ENCODE measurements at regions not wholly inside any gene's neighbourhood (a gene's known extent, or its start where the extent isn't known, plus 50 kb on each side); places are given as distances from the start of the nearest gene placed in this dataset.

DNA sequence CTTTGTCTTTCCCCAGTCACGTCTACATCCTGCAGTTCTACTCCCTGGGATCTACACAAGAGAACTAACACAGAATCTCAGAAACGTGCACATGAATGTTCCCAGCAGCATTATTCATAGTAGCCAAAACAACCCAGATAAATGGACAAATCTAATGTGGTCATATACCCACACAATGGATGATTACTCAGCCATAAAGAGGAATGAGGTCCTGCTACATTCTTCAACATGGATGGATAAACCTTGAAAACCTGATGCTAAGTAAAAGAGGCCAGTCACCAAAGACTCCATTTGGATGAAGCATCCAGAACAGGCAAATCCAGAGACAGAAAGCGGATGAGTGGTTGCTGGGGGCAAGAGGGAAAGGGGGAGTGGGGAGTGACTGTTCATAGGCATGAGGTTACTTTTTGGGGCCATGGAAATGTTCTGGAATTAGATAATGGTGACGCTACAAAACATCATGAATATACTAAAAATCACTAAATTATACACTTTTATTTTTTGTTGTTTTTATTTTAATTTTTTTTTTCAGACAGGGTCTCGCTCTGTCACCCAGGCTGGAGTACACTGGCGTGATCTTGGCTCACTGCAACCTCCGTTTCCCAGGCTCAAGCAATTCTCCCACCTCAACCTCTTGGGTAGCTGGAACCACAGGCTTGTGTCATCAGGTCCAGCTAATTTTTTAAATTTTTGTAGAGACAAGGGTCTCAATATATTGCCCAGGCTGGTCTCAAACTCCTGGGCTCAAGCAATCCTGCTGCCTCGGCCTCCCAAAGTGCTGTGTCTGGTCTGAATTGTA lies 50.8 kb upstream of the DSN1 start:
- peaks cover 63% of the 10 kb centered on the region for H3K36me3 ChIP-seq (ENCODE audit: control insufficient read depth, insufficient read depth, low read length)
- H3K27me3 ChIP-seq (ENCODE audit: control insufficient read depth, insufficient read depth, low read length) = no peaks in the 10 kb centered on the region
- DNase-seq = no peak
- WGBS (ENCODE audit: insufficient coverage) = 92% methylated on average over 2 of the region's 8 CpGs
- no peak overlapping the region for H3K4me3 ChIP-seq (ENCODE audit: low read length)
- H3K9me3 ChIP-seq (replicated peaks; ENCODE audit: control insufficient read depth, low read depth, low read length) = no peaks in the 10 kb centered on the region
- H3K27ac ChIP-seq (ENCODE audit: low read length) = no peak overlapping the region
- peaks cover 25% of the 10 kb centered on the region for H3K4me1 ChIP-seq (ENCODE audit: control insufficient read depth, insufficient read depth, low read length)

DNA sequence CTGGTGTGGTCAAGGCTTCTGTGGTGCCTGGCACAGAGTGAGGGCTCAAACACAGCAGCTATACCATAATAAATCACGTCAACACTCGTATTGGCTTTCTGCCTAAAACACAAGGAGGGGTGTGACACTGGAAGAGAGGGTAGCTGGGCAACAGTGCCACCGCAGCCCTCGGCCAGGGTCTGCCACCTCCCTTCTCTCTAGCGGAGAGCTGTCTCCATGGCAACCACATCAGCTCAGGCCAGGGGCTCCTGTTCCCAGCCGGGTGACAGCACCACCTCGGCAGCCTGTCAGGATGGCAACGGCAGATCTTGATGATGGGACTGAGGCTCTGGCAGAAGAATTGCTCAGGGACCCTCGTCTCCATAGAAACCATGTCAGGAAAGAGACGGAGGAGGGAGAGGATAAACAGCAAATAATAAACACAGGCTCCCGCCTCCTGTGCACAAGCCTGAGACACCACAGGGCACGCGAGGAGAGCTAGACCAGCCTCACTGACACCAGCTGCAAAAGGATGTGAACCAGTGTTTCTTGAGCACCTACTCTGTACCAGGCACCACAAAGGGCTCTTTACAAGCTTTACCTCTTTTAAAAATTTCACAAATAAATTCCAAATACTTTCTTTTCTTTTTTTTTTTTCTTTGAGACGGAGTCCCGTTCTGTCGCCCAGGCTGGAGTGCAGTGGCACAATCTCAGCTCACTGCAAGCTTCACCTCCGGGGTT lies 50.4 kb upstream of the TLDC2 start:
- Histone ChIP-seq H3K4me1 (ENCODE audit: control insufficient read depth, insufficient read depth, low read length) (peaks cover 25% of the 10 kb centered on the region), H3K27me3 (ENCODE audit: control insufficient read depth, insufficient read depth, low read length) (no peaks in the 10 kb centered on the region), H3K27ac (ENCODE audit: low read length) (no peak overlapping the region), H3K36me3 (ENCODE audit: control insufficient read depth, insufficient read depth, low read length) (peaks cover 67% of the 10 kb centered on the region), H3K9me3 (replicated peaks; ENCODE audit: control insufficient read depth, low read depth, low read length) (no peaks in the 10 kb centered on the region), H3K4me3 (ENCODE audit: low read length) (no peak overlapping the region)
- DNase-seq = peak; percentile 43
- 61% methylated on average over 8 of the region's 17 CpGs for WGBS (ENCODE audit: insufficient coverage)
